HFFc6 (cell line): ENCODE measurements at regions not wholly inside any gene's neighbourhood (a gene's known extent, or its start where the extent isn't known, plus 50 kb on each side); places are given as distances from the start of the nearest gene placed in this dataset.

Experiments used
- DNase-seq: peaks from one replicate; pipeline ENCODE4 v3.0.0-alpha.2; 2018
- H3K27ac Mint-ChIP-seq: 2 replicates; pipeline ENCODE4 v1.8.0; 2020; ENCODE audit warnings: mild to moderate bottlenecking, mixed read lengths
- H3K27me3 Mint-ChIP-seq: 2 replicates; pipeline ENCODE4 v1.8.0; 2021; ENCODE audit warnings: mild to moderate bottlenecking, moderate library complexity, mixed read lengths; ENCODE audit not compliant: insufficient read depth
- H3K36me3 Mint-ChIP-seq: 2 replicates; pipeline ENCODE4 v1.8.0; 2021; ENCODE audit warnings: low read depth, mixed read lengths
- H3K4me1 Mint-ChIP-seq: 2 replicates; pipeline ENCODE4 v1.8.0; 2020; ENCODE audit warnings: low read depth, mixed read lengths
- H3K4me3 Mint-ChIP-seq: 2 replicates; pipeline ENCODE4 v1.8.0; 2020; ENCODE audit warnings: mild to moderate bottlenecking, moderate library complexity, mixed read lengths
- H3K9me3 Mint-ChIP-seq: 2 replicates; pipeline ENCODE4 v1.8.0; 2020; ENCODE audit warnings: mild to moderate bottlenecking, mixed read lengths
- TF ChIP-seq, protein P1 (sequence below): fragments of 200-600 bp; sonication (generic); IDR thresholded peaks from 2 replicates; pipeline ENCODE4 v1.5.0; 2021; ENCODE audit warnings: antibody characterized with exemption, mild to moderate bottlenecking

DNA sequence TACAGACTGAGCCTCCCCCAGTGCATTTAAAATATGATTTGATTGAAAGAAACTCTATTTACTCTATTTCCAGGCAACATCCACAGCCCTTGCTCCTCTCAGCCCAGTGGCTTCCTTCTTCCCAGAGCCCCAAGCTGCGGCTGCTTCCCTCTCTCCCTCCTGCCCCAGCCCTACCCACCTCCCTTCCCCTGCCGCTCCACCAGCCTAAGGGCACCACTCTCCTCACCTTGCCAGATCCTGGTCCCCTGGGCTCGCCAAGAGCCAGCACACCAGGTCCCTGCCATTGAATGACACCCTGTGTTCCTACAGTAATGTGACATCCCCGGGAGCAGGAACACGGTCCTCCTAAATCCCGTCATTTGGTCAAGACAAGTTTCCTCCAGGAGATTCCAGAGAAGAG is 236.0 kb downstream of the RBFOX3 start:
- no peak for DNase-seq
- TF ChIP-seq, protein P1, sequence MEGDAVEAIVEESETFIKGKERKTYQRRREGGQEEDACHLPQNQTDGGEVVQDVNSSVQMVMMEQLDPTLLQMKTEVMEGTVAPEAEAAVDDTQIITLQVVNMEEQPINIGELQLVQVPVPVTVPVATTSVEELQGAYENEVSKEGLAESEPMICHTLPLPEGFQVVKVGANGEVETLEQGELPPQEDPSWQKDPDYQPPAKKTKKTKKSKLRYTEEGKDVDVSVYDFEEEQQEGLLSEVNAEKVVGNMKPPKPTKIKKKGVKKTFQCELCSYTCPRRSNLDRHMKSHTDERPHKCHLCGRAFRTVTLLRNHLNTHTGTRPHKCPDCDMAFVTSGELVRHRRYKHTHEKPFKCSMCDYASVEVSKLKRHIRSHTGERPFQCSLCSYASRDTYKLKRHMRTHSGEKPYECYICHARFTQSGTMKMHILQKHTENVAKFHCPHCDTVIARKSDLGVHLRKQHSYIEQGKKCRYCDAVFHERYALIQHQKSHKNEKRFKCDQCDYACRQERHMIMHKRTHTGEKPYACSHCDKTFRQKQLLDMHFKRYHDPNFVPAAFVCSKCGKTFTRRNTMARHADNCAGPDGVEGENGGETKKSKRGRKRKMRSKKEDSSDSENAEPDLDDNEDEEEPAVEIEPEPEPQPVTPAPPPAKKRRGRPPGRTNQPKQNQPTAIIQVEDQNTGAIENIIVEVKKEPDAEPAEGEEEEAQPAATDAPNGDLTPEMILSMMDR = no peak
- Mint-ChIP-seq H3K27ac (no peak overlapping the region), H3K27me3 (peaks cover 37% of the 10 kb centered on the region), H3K4me3 (no peak overlapping the region), H3K9me3 (no peaks in the 10 kb centered on the region), H3K36me3 (no peaks in the 10 kb centered on the region), H3K4me1 (no peaks in the 10 kb centered on the region)

DNA sequence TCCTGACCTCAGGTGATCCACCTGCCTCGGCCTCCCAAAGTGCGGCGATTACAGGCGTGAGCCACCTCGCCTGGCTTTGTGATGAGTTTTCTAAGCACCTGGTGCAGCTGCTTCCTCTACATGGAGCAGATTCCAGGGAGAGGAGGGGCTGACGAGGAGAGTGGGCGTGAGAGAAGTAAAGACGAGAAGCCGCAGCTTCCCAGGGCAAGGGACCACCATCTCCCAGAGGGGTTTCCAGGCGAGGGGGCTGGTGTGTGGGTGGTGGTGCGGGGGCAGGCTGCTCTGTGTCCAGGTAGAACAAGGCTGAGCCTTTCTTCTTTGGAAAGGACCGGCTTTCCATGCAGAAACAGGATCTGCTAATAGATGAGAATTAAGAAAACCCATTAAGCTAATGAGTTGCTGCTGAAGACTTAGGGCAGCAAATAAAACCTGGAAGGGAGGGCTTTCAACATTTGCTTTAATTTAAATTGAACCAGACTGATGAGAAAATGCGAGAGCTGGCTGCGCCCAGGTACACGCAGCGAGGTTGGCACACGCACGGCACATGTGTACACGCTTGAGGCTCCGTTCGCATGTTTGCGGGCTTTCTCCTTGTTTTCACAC is 236.7 kb downstream of the RBFOX3 start:
- H3K4me3 Mint-ChIP-seq = no peak overlapping the region
- peaks cover 35% of the 10 kb centered on the region for H3K27me3 Mint-ChIP-seq
- H3K27ac Mint-ChIP-seq = no peak overlapping the region
- H3K9me3 Mint-ChIP-seq = no peaks in the 10 kb centered on the region
- H3K36me3 Mint-ChIP-seq = no peaks in the 10 kb centered on the region
- no peaks in the 10 kb centered on the region for H3K4me1 Mint-ChIP-seq
- no peak for DNase-seq
- TF ChIP-seq, protein P1 = no peak

DNA sequence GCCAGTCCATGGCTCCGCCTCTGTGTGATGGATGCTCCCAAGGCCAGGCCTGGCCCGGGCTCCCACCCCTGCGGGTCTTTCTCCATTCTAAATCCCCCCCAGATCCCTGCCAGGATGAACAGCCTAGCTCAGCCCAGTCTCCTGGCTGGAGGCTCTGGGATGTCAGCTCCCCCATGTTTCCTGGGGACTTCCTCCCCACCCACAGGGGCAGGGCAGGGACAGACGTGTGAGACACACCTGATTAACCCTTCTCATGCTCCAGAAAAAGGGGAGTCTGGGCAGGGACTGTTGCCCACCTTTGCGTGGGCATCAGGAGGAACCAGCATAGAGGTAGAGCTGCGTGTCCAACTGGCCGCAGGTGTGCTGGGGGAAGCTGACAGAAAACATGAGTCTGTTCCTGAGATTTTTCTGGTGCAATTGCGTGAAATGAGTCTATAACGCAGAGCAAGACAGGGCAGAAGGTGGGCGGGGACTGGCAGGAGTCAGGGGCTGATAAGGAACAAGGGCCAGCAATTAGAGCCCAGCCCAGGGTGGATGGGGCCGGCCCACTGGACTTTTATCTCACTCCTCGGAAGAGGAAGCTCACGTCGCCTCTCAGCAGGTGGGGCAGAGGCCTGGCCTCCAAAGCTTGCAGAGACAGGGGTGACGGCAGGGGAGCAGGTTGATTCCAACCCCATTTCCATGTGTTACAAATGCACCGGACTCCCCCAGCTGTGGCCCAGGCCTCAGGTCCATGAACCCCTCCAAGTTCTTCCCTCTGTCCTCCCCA is 238.2 kb downstream of the RBFOX3 start:
- no peaks in the 10 kb centered on the region for H3K36me3 Mint-ChIP-seq
- H3K27ac Mint-ChIP-seq = no peak overlapping the region
- DNase-seq = no peak
- peaks cover 41% of the 10 kb centered on the region for H3K27me3 Mint-ChIP-seq
- TF ChIP-seq, protein P1 = no peak
- no peaks in the 10 kb centered on the region for H3K4me1 Mint-ChIP-seq
- no peaks in the 10 kb centered on the region for H3K9me3 Mint-ChIP-seq
- no peak overlapping the region for H3K4me3 Mint-ChIP-seq

DNA sequence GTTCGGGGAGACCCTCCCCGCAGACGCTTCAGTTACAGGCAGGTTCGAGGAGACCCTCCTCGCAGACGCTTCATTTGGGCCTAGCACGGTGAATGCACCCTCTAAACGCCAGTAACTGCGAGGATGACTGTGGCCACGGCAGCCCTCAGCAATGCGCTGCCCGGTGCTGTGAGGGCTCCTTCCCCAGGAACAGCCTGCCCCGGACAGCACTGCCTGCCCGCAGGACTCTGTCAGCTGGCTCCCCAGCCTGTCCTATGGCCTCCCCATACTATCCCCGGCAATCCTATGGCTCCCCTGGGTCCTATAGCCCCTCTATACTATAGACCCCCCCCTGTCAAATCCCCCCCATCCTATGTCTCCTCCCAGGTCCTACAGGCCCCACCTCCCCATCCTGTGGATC is 238.9 kb downstream of the RBFOX3 start:
- DNase-seq = no peak
- H3K9me3 Mint-ChIP-seq = no peaks in the 10 kb centered on the region
- no peaks in the 10 kb centered on the region for H3K36me3 Mint-ChIP-seq
- H3K27me3 Mint-ChIP-seq = peaks cover 39% of the 10 kb centered on the region
- H3K27ac Mint-ChIP-seq = no peak overlapping the region
- TF ChIP-seq, protein P1 = no peak
- H3K4me3 Mint-ChIP-seq = no peak overlapping the region
- H3K4me1 Mint-ChIP-seq = no peaks in the 10 kb centered on the region

DNA sequence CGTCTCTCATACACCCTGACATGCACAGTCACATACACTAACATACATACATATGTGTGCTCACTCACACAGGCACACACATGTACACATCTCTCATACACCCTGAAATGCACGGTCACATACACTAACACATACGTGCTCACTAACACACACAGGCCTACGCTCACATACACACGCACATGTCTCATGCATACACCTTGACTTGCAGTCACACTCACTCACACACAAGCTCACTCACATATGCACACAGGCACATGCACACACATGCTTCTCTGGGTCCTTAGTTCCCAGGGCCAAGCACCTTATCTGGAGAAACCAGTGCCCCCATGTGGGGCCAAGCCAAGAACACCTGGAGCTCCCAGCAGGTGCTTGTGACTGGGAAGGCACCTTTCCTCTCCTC is 240.3 kb downstream of the RBFOX3 start:
- no peak overlapping the region for H3K4me3 Mint-ChIP-seq
- H3K27ac Mint-ChIP-seq = no peak overlapping the region
- H3K36me3 Mint-ChIP-seq = no peaks in the 10 kb centered on the region
- no peaks in the 10 kb centered on the region for H3K4me1 Mint-ChIP-seq
- H3K9me3 Mint-ChIP-seq = no peaks in the 10 kb centered on the region
- H3K27me3 Mint-ChIP-seq = peaks cover 43% of the 10 kb centered on the region
- TF ChIP-seq, protein P1 = no peak
- DNase-seq = no peak
